ENCODE measurements at regions not wholly inside any gene's neighbourhood (a gene's known extent, or its start where the extent isn't known, plus 50 kb on each side); places are given as distances from the start of the nearest gene placed in this dataset.

- Histone ChIP-seq H3K27ac (no peak overlapping the region), H3K4me1 (no peaks in the 10 kb centered on the region), H3K27me3 (peaks cover 0 to 2% of the 10 kb centered on the region in 2 donors), H3K9me3 (no peaks in the 10 kb centered on the region), H3K4me3 (no peak overlapping the region), H3K36me3 (no peaks in the 10 kb centered on the region)
- no peak for TF ChIP-seq CTCF (IDR thresholded peaks at IDR 0.05)
- no peak for ATAC-seq
- no peak for DNase-seq
- intact Hi-C loops (cut with DNase I) = loop anchor here in 1 of 2 donors (10.0 kb wide), 1 partner anchor 142 kb away; no protein-coding TSS in a partner anchor
Observed at GRCh38 chr19:28876609-28877123, 336.3 kb downstream of the UQCRFS1 start.

GRCh38 chr19:28874742-28875141 is 338.2 kb downstream of the UQCRFS1 start:
- ATAC-seq (no peak), DNase-seq (no peak)
- Histone ChIP-seq H3K27ac (no peak overlapping the region), H3K4me3 (no peak overlapping the region), H3K36me3 (no peaks in the 10 kb centered on the region), H3K9me3 (no peaks in the 10 kb centered on the region), H3K27me3 (peaks cover 0 to 7% of the 10 kb centered on the region in 2 donors), H3K4me1 (no peaks in the 10 kb centered on the region)
- intact Hi-C loops (cut with DNase I) = loop anchor here in 1 of 2 donors (10.0 kb wide), 1 partner anchor 140 kb away; no protein-coding TSS in a partner anchor
- no peak for TF ChIP-seq CTCF (IDR thresholded peaks at IDR 0.05)

GRCh38 chr19:28873301-28873700 is 339.6 kb downstream of the UQCRFS1 start:
- no peak for TF ChIP-seq CTCF (IDR thresholded peaks at IDR 0.05)
- no peak for ATAC-seq
- H3K4me1 ChIP-seq = no peaks in the 10 kb centered on the region
- DNase-seq = no peak
- no peak overlapping the region for H3K4me3 ChIP-seq
- peaks cover 0 to 13% of the 10 kb centered on the region in 2 donors for H3K27me3 ChIP-seq
- no peaks in the 10 kb centered on the region for H3K9me3 ChIP-seq
- intact Hi-C loops (cut with DNase I) = loop anchor here in 1 of 2 donors (10.0 kb wide), 1 partner anchor 138 kb away; no protein-coding TSS in a partner anchor
- H3K27ac ChIP-seq = no peak overlapping the region
- H3K36me3 ChIP-seq = no peaks in the 10 kb centered on the region

- ATAC-seq = no peak
- Histone ChIP-seq H3K9me3 (no peaks in the 10 kb centered on the region), H3K4me1 (no peaks in the 10 kb centered on the region), H3K4me3 (no peak overlapping the region), H3K27ac (no peak overlapping the region), H3K27me3 (peaks cover 0 to 18% of the 10 kb centered on the region in 2 donors), H3K36me3 (no peaks in the 10 kb centered on the region)
- intact Hi-C loops (cut with DNase I) = loop anchor here in 1 of 2 donors (10.0 kb wide), 1 partner anchor 136 kb away; no protein-coding TSS in a partner anchor
- DNase-seq = no peak
- TF ChIP-seq CTCF (IDR thresholded peaks at IDR 0.05) = no peak
Observed at GRCh38 chr19:28871099-28871725, 341.7 kb downstream of the UQCRFS1 start.

GRCh38 chr19:28869459-28869858 is 343.5 kb downstream of the UQCRFS1 start:
- DNase-seq = no peak

More at GRCh38 chr19:28869459-28869858, 343.5 kb downstream of the UQCRFS1 start:
- Histone ChIP-seq H3K4me1 (no peaks in the 10 kb centered on the region), H3K27ac (no peak overlapping the region), H3K36me3 (no peaks in the 10 kb centered on the region), H3K4me3 (no peak overlapping the region), H3K9me3 (no peaks in the 10 kb centered on the region), H3K27me3 (peaks cover 0 to 18% of the 10 kb centered on the region in 2 donors)
- no peak for TF ChIP-seq CTCF (IDR thresholded peaks at IDR 0.05)
- intact Hi-C loops (cut with DNase I) = no loop called here
- no peak for ATAC-seq

Measured in left lung (tissue), 4 donors.